ENCODE measurements at regions not wholly inside any gene's neighbourhood (a gene's known extent, or its start where the extent isn't known, plus 50 kb on each side); places are given as distances from the start of the nearest gene placed in this dataset.

DNA sequence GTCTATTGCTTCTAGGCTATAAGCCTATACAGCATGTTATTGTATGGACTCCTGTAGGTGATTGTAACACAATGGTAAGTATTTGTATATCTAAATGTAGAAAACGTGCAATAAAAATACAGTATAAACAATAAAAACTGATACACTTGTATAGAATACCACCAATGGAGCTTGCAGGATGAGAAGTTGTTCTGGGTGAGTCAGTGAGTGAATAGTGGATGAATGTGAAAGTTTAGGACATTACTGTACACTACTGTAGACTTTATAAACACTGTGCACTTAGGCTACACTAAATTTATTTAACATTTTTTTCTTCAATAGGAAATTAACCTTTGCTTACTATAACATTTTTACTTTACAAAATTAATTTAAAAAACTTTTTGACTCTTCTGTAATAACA lies 679.2 kb upstream of the ZNF804A start:
- TF ChIP-seq, protein P1, sequence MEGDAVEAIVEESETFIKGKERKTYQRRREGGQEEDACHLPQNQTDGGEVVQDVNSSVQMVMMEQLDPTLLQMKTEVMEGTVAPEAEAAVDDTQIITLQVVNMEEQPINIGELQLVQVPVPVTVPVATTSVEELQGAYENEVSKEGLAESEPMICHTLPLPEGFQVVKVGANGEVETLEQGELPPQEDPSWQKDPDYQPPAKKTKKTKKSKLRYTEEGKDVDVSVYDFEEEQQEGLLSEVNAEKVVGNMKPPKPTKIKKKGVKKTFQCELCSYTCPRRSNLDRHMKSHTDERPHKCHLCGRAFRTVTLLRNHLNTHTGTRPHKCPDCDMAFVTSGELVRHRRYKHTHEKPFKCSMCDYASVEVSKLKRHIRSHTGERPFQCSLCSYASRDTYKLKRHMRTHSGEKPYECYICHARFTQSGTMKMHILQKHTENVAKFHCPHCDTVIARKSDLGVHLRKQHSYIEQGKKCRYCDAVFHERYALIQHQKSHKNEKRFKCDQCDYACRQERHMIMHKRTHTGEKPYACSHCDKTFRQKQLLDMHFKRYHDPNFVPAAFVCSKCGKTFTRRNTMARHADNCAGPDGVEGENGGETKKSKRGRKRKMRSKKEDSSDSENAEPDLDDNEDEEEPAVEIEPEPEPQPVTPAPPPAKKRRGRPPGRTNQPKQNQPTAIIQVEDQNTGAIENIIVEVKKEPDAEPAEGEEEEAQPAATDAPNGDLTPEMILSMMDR (conservative IDR thresholded peaks at IDR 0.05; ENCODE audit: low read depth in 2 of 2): no peak
- TF ChIP-seq EZH2 (IDR thresholded peaks at IDR 0.05; ENCODE audit: low read depth, unreplicated experiment) (no peak), NANOG (IDR thresholded peaks at IDR 0.05; ENCODE audit: borderline replicate concordance) (no peak)

Measured in GM23338 (cell line).